Natural killer cell (primary cell): ENCODE measurements at regions not wholly inside any gene's neighbourhood (a gene's known extent, or its start where the extent isn't known, plus 50 kb on each side); places are given as distances from the start of the nearest gene placed in this dataset.

Source experiments
- ATAC-seq, 3 donors: fragments of 150-1000 bp in 2 of 3; fragments of 200-7000 bp in 1 of 3; cut with Tn5 transposase; 1 replicate in 1 of 3; 2 replicates in 2 of 3; pipeline ENCODE4 v1.10.0; 2021; ENCODE audit warnings: mild to moderate bottlenecking in 2 of 3, moderate library complexity in 2 of 3
- DNase-seq, 2 donors: peaks; one replicate each; pipeline versions ENCODE4 v3.0.0 to v3.0.0-alpha.2; 2013 to 2021; ENCODE audit warnings: mixed read lengths in 1 of 2
- H3K27ac ChIP-seq: one replicate; pipeline ENCODE4 v1.5.1; 2013; ENCODE audit warnings: mild to moderate bottlenecking, low read length
- H3K27me3 ChIP-seq: one replicate; pipeline ENCODE4 v1.6.1; 2013; ENCODE audit warnings: low read length; ENCODE audit not compliant: control insufficient read depth, insufficient read depth
- H3K36me3 ChIP-seq: one replicate; pipeline ENCODE4 v1.6.1; 2013; ENCODE audit warnings: low read length; ENCODE audit not compliant: control insufficient read depth, insufficient read depth
- H3K4me1 ChIP-seq: one replicate; pipeline ENCODE4 v1.6.1; 2013; ENCODE audit warnings: low read length; ENCODE audit not compliant: control insufficient read depth, insufficient read depth
- H3K4me3 ChIP-seq: one replicate; pipeline ENCODE4 v1.5.1; 2013; ENCODE audit warnings: low read length
- H3K9me3 ChIP-seq: one replicate; pipeline ENCODE4 v1.6.1; 2013; ENCODE audit warnings: low read length; ENCODE audit not compliant: control insufficient read depth, insufficient read depth
- H3K27ac Mint-ChIP-seq, 2 donors: one replicate each; pipeline ENCODE4 v1.8.0; 2022; ENCODE audit warnings: mild to moderate bottlenecking in 2 of 2, mixed read lengths in 2 of 2, moderate library complexity in 1 of 2
- H3K27me3 Mint-ChIP-seq, 2 donors: one replicate each; pipeline ENCODE4 v1.8.0; 2022; ENCODE audit warnings: low read depth in 2 of 2, mixed read lengths in 2 of 2
- H3K36me3 Mint-ChIP-seq: one replicate; pipeline ENCODE4 v1.8.0; 2022; ENCODE audit warnings: mixed read lengths
- H3K4me1 Mint-ChIP-seq, 2 donors: one replicate each; pipeline ENCODE4 v1.8.0; 2022; ENCODE audit warnings: mixed read lengths in 2 of 2
- H3K4me3 Mint-ChIP-seq: one replicate; pipeline ENCODE4 v1.8.0; 2022; ENCODE audit warnings: mild to moderate bottlenecking, moderate library complexity, mixed read lengths
- H3K9me3 Mint-ChIP-seq, 2 donors: one replicate each; pipeline ENCODE4 v1.8.0; 2022; ENCODE audit warnings: mixed read lengths in 2 of 2
- WGBS: methylation state at CpG from one replicate; pipeline ENCODE4 v1.1.7; 2013; ENCODE audit warnings: missing lambda C conversion rate; ENCODE audit not compliant: insufficient coverage; 5-methylcytosine and 5-hydroxymethylcytosine counted together
- intact Hi-C: fragments of 100-400 bp; cut with micrococcal nuclease; formaldehyde crosslinking; loops from one replicate; pipeline ENCODE4 v1.14.2; 2022
- TF ChIP-seq, protein P1 (sequence below): fragments of 200-600 bp; IDR thresholded peaks from one replicate; pipeline ENCODE4 v1.8.0; 2022; ENCODE audit warnings: antibody characterized with exemption

DNA sequence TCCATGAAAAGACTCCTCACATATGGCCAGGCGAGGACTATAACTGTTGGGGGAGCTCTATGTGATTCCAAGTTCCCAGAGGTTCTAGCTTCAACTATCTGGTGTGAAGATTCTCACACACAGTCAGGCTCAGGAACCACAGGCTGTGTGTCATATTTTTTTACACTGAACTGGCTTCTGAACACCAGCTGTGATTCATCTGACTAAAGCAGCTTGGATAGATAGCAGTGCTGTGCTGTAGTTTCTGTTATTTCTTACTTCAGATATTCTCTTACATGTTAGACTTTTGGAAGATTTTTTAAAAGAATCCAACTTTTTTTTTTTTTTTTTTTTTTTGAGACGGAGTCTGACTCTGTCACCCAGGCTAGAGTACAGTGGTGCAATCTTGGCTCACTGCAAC lies 140.7 kb upstream of the MCHR2 start:
- DNase-seq (no peak), ATAC-seq (no peak)
- no peaks in the 10 kb centered on the region for H3K27me3 ChIP-seq
- H3K36me3 ChIP-seq, result no peaks in the 10 kb centered on the region
- TF ChIP-seq, protein P1, sequence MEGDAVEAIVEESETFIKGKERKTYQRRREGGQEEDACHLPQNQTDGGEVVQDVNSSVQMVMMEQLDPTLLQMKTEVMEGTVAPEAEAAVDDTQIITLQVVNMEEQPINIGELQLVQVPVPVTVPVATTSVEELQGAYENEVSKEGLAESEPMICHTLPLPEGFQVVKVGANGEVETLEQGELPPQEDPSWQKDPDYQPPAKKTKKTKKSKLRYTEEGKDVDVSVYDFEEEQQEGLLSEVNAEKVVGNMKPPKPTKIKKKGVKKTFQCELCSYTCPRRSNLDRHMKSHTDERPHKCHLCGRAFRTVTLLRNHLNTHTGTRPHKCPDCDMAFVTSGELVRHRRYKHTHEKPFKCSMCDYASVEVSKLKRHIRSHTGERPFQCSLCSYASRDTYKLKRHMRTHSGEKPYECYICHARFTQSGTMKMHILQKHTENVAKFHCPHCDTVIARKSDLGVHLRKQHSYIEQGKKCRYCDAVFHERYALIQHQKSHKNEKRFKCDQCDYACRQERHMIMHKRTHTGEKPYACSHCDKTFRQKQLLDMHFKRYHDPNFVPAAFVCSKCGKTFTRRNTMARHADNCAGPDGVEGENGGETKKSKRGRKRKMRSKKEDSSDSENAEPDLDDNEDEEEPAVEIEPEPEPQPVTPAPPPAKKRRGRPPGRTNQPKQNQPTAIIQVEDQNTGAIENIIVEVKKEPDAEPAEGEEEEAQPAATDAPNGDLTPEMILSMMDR, result no peak
- no peaks in the 10 kb centered on the region for H3K9me3 ChIP-seq
- Mint-ChIP-seq H3K4me1 (no peaks in the 10 kb centered on the region), H3K36me3 (peaks cover 7% of the 10 kb centered on the region), H3K9me3 (peaks cover 0 to 7% of the 10 kb centered on the region in 2 donors), H3K27ac (no peak overlapping the region), H3K27me3 (no peaks in the 10 kb centered on the region), H3K4me3 (no peak overlapping the region)
- no peak overlapping the region for H3K27ac ChIP-seq
- H3K4me1 ChIP-seq, result no peaks in the 10 kb centered on the region
- 95% methylated on average over 2 of the region's 2 CpGs for WGBS
- intact Hi-C loops, result no loop called here
- no peak overlapping the region for H3K4me3 ChIP-seq

DNA sequence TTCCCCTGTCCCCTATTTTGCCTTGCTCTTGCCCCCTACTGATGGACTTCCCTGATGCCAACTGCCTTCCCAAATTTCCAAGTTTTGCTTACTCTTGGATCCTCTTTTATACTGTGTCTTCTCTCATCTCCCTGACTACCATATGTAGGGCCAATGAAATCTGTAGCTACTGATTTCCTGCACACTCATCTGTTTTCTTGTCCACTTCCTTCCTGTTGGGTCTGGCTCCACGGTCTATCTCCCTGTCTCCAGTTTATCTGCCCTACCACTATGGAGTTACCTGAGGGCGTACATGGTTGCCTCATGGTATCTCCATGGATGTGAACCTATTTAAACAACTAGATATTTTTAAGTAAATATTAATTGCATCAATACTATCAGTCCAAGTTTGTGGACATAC lies 140.3 kb upstream of the MCHR2 start:
- Histone ChIP-seq H3K4me3 (no peak overlapping the region), H3K36me3 (no peaks in the 10 kb centered on the region), H3K27ac (no peak overlapping the region), H3K27me3 (no peaks in the 10 kb centered on the region), H3K4me1 (no peaks in the 10 kb centered on the region), H3K9me3 (no peaks in the 10 kb centered on the region)
- TF ChIP-seq, protein P1, result no peak
- Mint-ChIP-seq H3K27me3 (no peaks in the 10 kb centered on the region), H3K4me3 (no peak overlapping the region), H3K4me1 (no peaks in the 10 kb centered on the region), H3K9me3 (peaks cover 0 to 7% of the 10 kb centered on the region in 2 donors), H3K36me3 (peaks cover 7% of the 10 kb centered on the region), H3K27ac (no peak overlapping the region)
- ATAC-seq (no peak), DNase-seq (no peak)
- intact Hi-C loops, result no loop called here
- 0% methylated on average over 1 of the region's 2 CpGs for WGBS

DNA sequence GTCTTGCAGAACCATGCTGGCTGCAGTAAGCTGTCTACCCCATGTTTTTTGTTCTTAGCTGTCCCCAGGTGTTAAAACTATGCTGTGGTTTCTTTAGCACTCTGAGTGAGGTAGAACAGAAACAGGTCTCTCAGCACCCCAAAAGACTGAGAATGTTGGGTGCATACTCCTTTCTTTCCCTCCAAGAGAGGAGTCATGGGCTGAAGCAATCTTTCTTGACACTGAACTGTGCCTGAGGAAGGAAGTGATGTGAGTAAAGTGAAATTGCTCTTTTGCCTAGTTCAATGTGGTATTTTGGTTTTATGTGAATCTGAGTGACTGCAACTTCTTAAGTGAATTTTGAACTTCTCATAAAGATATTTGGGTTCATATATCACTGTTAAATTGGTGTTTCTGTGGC lies 138.0 kb upstream of the MCHR2 start:
- intact Hi-C loops, result no loop called here
- TF ChIP-seq, protein P1, result no peak
- ATAC-seq (no peak), DNase-seq (no peak)
- no peak overlapping the region for H3K27ac Mint-ChIP-seq
- no peaks in the 10 kb centered on the region for H3K27me3 Mint-ChIP-seq
- H3K36me3 ChIP-seq, result no peaks in the 10 kb centered on the region
- H3K9me3 Mint-ChIP-seq, result peaks cover 0 to 6% of the 10 kb centered on the region in 2 donors
- no peaks in the 10 kb centered on the region for H3K9me3 ChIP-seq
- no peaks in the 10 kb centered on the region for H3K4me1 Mint-ChIP-seq
- no peak overlapping the region for H3K27ac ChIP-seq
- H3K4me3 Mint-ChIP-seq, result no peak overlapping the region
- H3K4me3 ChIP-seq, result no peak overlapping the region
- H3K4me1 ChIP-seq, result no peaks in the 10 kb centered on the region
- H3K36me3 Mint-ChIP-seq, result peaks cover 7% of the 10 kb centered on the region
- no peaks in the 10 kb centered on the region for H3K27me3 ChIP-seq

DNA sequence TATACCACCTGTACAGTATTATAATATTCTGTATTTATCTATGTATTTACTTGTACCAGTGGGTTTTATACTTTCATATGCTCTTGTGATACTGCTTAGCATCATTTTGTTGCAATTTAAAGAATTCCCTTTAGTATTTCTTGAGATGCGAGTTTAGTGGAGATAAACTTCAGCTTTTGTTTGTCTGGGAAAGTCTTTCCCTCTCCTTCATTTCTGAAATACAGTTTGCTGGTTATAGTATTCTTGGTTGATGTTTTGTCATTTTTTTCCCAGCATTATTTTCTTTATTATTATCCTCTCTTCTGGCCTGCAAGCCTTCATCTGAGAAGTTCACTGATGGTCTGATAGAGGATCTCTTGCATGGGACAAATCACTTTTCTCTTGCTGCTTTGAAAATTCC lies 136.6 kb upstream of the MCHR2 start:
- no peak overlapping the region for H3K27ac Mint-ChIP-seq
- intact Hi-C loops, result no loop called here
- ATAC-seq (no peak), DNase-seq (no peak)
- no peaks in the 10 kb centered on the region for H3K27me3 Mint-ChIP-seq
- H3K4me1 Mint-ChIP-seq, result no peaks in the 10 kb centered on the region
- H3K9me3 ChIP-seq, result no peaks in the 10 kb centered on the region
- no peaks in the 10 kb centered on the region for H3K36me3 ChIP-seq
- WGBS, result 100% methylated on average over 1 of the region's 1 CpG
- no peak overlapping the region for H3K4me3 Mint-ChIP-seq
- H3K36me3 Mint-ChIP-seq, result peaks cover 7% of the 10 kb centered on the region
- H3K27ac ChIP-seq, result no peak overlapping the region
- TF ChIP-seq, protein P1, result no peak
- H3K4me3 ChIP-seq, result no peak overlapping the region
- H3K27me3 ChIP-seq, result no peaks in the 10 kb centered on the region
- peaks cover 0 to 6% of the 10 kb centered on the region in 2 donors for H3K9me3 Mint-ChIP-seq
- no peaks in the 10 kb centered on the region for H3K4me1 ChIP-seq
